ENCODE measurements at regions not wholly inside any gene's neighbourhood (a gene's known extent, or its start where the extent isn't known, plus 50 kb on each side); places are given as distances from the start of the nearest gene placed in this dataset.

GRCh38 chr6:137801352-137802114 is 65.5 kb upstream of the TNFAIP3 start:
- no peak for TF ChIP-seq GABPA (IDR thresholded peaks at IDR 0.05; ENCODE audit: low read depth)
- no peak for TF ChIP-seq POLR2AphosphoS5 (IDR thresholded peaks at IDR 0.05; ENCODE audit: low read depth)
- TF ChIP-seq REST (IDR thresholded peaks at IDR 0.05; ENCODE audit: insufficient replicate concordance, low read depth), result no peak
- no peak for TF ChIP-seq CTCF (IDR thresholded peaks at IDR 0.05; ENCODE audit: insufficient read depth, low read length)
- no peak for TF ChIP-seq SPI1 (IDR thresholded peaks at IDR 0.05; ENCODE audit: borderline replicate concordance, low read depth)
- no peak overlapping the region for H3K27ac ChIP-seq (replicated peaks)
- no peak overlapping the region for H3K4me3 ChIP-seq (replicated peaks; ENCODE audit: insufficient read depth, low read length)
- no peaks in the 10 kb centered on the region for H3K27me3 ChIP-seq (ENCODE audit: insufficient read depth, poor library complexity, severe bottlenecking)
- DNase-seq (ENCODE audit: low read depth in 1 of 2, low spot score in 1 of 2), result no peak

- Histone ChIP-seq H3K27me3 (ENCODE audit: insufficient read depth, poor library complexity, severe bottlenecking) (no peaks in the 10 kb centered on the region), H3K4me3 (replicated peaks; ENCODE audit: insufficient read depth, low read length) (no peak overlapping the region), H3K27ac (replicated peaks) (no peak overlapping the region)
- DNase-seq (ENCODE audit: low read depth in 1 of 2, low spot score in 1 of 2), result no peak
- TF ChIP-seq REST (IDR thresholded peaks at IDR 0.05; ENCODE audit: insufficient replicate concordance, low read depth) (no peak), GABPA (IDR thresholded peaks at IDR 0.05; ENCODE audit: low read depth) (no peak), POLR2AphosphoS5 (IDR thresholded peaks at IDR 0.05; ENCODE audit: low read depth) (no peak), CTCF (IDR thresholded peaks at IDR 0.05; ENCODE audit: insufficient read depth, low read length) (no peak), SPI1 (IDR thresholded peaks at IDR 0.05; ENCODE audit: borderline replicate concordance, low read depth) (no peak)
Measured at GRCh38 chr6:137802408-137803182, 64.5 kb upstream of the TNFAIP3 start.

- TF ChIP-seq POLR2AphosphoS5 (IDR thresholded peaks at IDR 0.05; ENCODE audit: low read depth) (no peak), REST (IDR thresholded peaks at IDR 0.05; ENCODE audit: insufficient replicate concordance, low read depth) (no peak), GABPA (IDR thresholded peaks at IDR 0.05; ENCODE audit: low read depth) (no peak), SPI1 (IDR thresholded peaks at IDR 0.05; ENCODE audit: borderline replicate concordance, low read depth) (no peak), CTCF (IDR thresholded peaks at IDR 0.05; ENCODE audit: insufficient read depth, low read length) (no peak)
Measured at GRCh38 chr6:137804637-137805036, 62.4 kb upstream of the TNFAIP3 start.

More at GRCh38 chr6:137804637-137805036, 62.4 kb upstream of the TNFAIP3 start:
- DNase-seq (ENCODE audit: low read depth in 1 of 2, low spot score in 1 of 2), result no peak
- no peaks in the 10 kb centered on the region for H3K27me3 ChIP-seq (ENCODE audit: insufficient read depth, poor library complexity, severe bottlenecking)
- no peak overlapping the region for H3K4me3 ChIP-seq (replicated peaks; ENCODE audit: insufficient read depth, low read length)
- H3K27ac ChIP-seq (replicated peaks), result no peak overlapping the region

Data from HL-60 (cell line).